ENCODE measurements at regions not wholly inside any gene's neighbourhood (a gene's known extent, or its start where the extent isn't known, plus 50 kb on each side); places are given as distances from the start of the nearest gene placed in this dataset.

- DNase-seq: no peak
- Mint-ChIP-seq H3K4me3 (no peak overlapping the region), H3K9me3 (no peaks in the 10 kb centered on the region), H3K36me3 (ENCODE audit: low read depth) (no peaks in the 10 kb centered on the region), H3K27me3 (ENCODE audit: insufficient read depth) (no peaks in the 10 kb centered on the region), H3K27ac (no peak overlapping the region), H3K4me1 (ENCODE audit: low read depth) (peaks cover 16% of the 10 kb centered on the region)
- TF ChIP-seq CTCF (IDR thresholded peaks at IDR 0.05): no peak
These were observed 88.1 kb upstream of the WARS2 start for GRCh38 chr1:119228335-119229080.

- H3K9me3 Mint-ChIP-seq: no peaks in the 10 kb centered on the region
- H3K4me3 Mint-ChIP-seq: no peak overlapping the region
- no peaks in the 10 kb centered on the region for H3K4me1 Mint-ChIP-seq (ENCODE audit: low read depth)
- no peaks in the 10 kb centered on the region for H3K36me3 Mint-ChIP-seq (ENCODE audit: low read depth)
- TF ChIP-seq CTCF (IDR thresholded peaks at IDR 0.05): no peak
- DNase-seq: no peak
- H3K27ac Mint-ChIP-seq: no peak overlapping the region
- H3K27me3 Mint-ChIP-seq (ENCODE audit: insufficient read depth): peaks cover 1% of the 10 kb centered on the region; the same call in 1 of the 2 replicates
These were observed 94.7 kb upstream of the WARS2 start for GRCh38 chr1:119235120-119235519.

GRCh38 chr1:119245881-119246280 is 105.4 kb upstream of the WARS2 start:
- no peaks in the 10 kb centered on the region for H3K4me1 Mint-ChIP-seq (ENCODE audit: low read depth)
- TF ChIP-seq CTCF (IDR thresholded peaks at IDR 0.05): no peak
- no peaks in the 10 kb centered on the region for H3K9me3 Mint-ChIP-seq
- H3K4me3 Mint-ChIP-seq: no peak overlapping the region
- H3K36me3 Mint-ChIP-seq (ENCODE audit: low read depth): no peaks in the 10 kb centered on the region
- no peak overlapping the region for H3K27ac Mint-ChIP-seq
- DNase-seq: no peak
- no peaks in the 10 kb centered on the region for H3K27me3 Mint-ChIP-seq (ENCODE audit: insufficient read depth)

GRCh38 chr1:119249283-119249682 is 108.8 kb upstream of the WARS2 start:
- TF ChIP-seq CTCF (IDR thresholded peaks at IDR 0.05): no peak
- H3K4me1 Mint-ChIP-seq (ENCODE audit: low read depth): no peaks in the 10 kb centered on the region
- H3K27ac Mint-ChIP-seq: no peak overlapping the region
- H3K36me3 Mint-ChIP-seq (ENCODE audit: low read depth): no peaks in the 10 kb centered on the region
- no peak overlapping the region for H3K4me3 Mint-ChIP-seq
- no peak for DNase-seq
- H3K27me3 Mint-ChIP-seq (ENCODE audit: insufficient read depth): no peaks in the 10 kb centered on the region
- H3K9me3 Mint-ChIP-seq: no peaks in the 10 kb centered on the region

GRCh38 chr1:119250299-119250698 is 109.8 kb upstream of the WARS2 start:
- H3K9me3 Mint-ChIP-seq: no peaks in the 10 kb centered on the region
- H3K4me3 Mint-ChIP-seq: no peak overlapping the region
- no peaks in the 10 kb centered on the region for H3K4me1 Mint-ChIP-seq (ENCODE audit: low read depth)
- H3K27ac Mint-ChIP-seq: no peak overlapping the region
- H3K27me3 Mint-ChIP-seq (ENCODE audit: insufficient read depth): no peaks in the 10 kb centered on the region
- TF ChIP-seq CTCF (IDR thresholded peaks at IDR 0.05): no peak
- no peaks in the 10 kb centered on the region for H3K36me3 Mint-ChIP-seq (ENCODE audit: low read depth)
- DNase-seq: no peak
